ACC112 (cell line): ENCODE measurements at regions not wholly inside any gene's neighbourhood (a gene's known extent, or its start where the extent isn't known, plus 50 kb on each side); places are given as distances from the start of the nearest gene placed in this dataset.

Experiments
- H2AFZ ChIP-seq: fragments of 200-600 bp; sonication (generic); one replicate; pipeline ENCODE4 v1.6.0; 2017; ENCODE audit warnings: antibody characterized with exemption, low read length; ENCODE audit not compliant: unreplicated experiment
- H3K27ac ChIP-seq: fragments of 200-600 bp; sonication (generic); 2 replicates; pipeline ENCODE4 v1.5.1; 2014; ENCODE audit warnings: low read depth, mild to moderate bottlenecking, antibody characterized with exemption, low read length, moderate library complexity
- H3K27me3 ChIP-seq: fragments of 200-600 bp; sonication (generic); 2 replicates; pipeline ENCODE4 v1.6.1; 2014; ENCODE audit warnings: mild to moderate bottlenecking, antibody characterized with exemption, low read length, moderate library complexity, mixed read lengths; ENCODE audit not compliant: insufficient read depth
- H3K36me3 ChIP-seq: fragments of 200-600 bp; sonication (generic); 2 replicates; pipeline ENCODE4 v1.6.1; 2016; ENCODE audit warnings: mild to moderate bottlenecking, antibody characterized with exemption, low read length, moderate library complexity, mixed read lengths; ENCODE audit not compliant: insufficient read depth
- H3K4me1 ChIP-seq: fragments of 200-600 bp; sonication (generic); one replicate; pipeline ENCODE4 v1.6.1; 2016; ENCODE audit warnings: low read length, mixed read lengths; ENCODE audit not compliant: insufficient read depth, unreplicated experiment, control insufficient read depth
- H3K4me3 ChIP-seq: fragments of 200-600 bp; sonication (generic); 2 replicates; pipeline ENCODE4 v1.5.1; 2014; ENCODE audit warnings: mild to moderate bottlenecking, low read depth, low read length
- H3K79me2 ChIP-seq: fragments of 200-600 bp; sonication (generic); one replicate; pipeline ENCODE4 v1.6.0; 2016; ENCODE audit warnings: low read length; ENCODE audit not compliant: control insufficient read depth, unreplicated experiment, insufficient read depth

DNA sequence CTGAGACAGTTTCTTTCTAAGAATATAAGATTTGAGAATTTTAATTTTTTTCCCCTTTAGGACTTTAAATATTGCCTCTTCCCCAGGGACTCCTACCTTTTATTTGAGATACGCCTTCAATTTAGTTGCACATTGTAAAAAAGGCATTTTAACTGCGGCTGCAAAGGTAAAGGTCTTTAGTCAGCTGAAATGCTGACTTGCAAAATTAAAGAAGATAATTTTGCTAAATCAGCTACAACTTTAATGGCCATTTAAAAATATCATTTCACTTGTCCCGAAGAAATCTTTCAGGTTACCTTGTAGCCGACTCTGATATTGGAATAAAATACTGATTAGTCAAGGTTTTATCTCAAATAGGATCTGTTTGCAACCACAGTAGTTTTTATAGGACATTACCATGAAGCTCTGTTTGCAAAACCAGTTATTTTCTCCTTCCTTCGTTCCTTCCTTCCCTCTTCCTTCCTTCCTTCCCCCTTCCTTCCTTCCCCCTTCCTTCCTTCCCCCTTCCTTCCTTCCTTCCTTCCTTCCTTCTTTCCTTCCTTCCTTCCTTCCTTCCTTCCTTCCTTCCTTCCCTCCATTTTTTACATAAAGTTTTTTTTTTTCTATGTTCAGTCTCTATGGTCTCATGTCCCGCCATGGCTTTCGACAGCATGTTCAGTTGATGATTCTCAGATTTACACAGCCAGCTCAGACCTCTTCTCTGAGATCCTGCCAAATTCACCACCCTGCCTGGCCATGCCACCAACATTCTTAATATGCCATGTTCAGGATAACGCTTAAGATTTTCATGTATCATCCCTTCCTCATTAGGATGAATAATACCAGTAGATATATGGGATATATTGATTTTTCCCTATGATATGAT lies 405.4 kb upstream of the PRKX start:
- Histone ChIP-seq H2AFZ (no peak overlapping the region), H3K27ac (no peak overlapping the region), H3K4me3 (no peak overlapping the region), H3K4me1 (no peaks in the 10 kb centered on the region), H3K27me3 (no peaks in the 10 kb centered on the region), H3K79me2 (no peaks in the 10 kb centered on the region), H3K36me3 (no peaks in the 10 kb centered on the region)

DNA sequence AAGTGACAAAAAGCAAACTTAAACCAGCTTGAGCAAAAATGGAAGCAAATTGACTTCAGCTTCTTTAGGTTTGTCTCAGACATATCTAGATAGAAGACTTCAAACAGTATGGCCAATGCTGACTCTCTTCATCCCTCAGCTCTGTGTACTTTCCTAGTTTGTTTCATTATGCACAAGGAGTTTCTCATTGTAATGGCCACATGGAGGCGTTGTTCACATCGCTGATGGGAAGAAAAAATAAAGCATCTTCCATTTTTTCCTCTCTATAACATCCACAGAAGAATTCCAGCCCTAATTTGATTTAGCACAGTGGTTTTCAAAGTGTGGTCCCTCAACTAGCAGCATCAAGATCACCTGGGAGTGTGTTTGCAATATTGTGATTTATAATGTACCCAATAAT lies 397.5 kb upstream of the PRKX start:
- Histone ChIP-seq H3K4me1 (no peaks in the 10 kb centered on the region), H3K27me3 (no peaks in the 10 kb centered on the region), H3K79me2 (no peaks in the 10 kb centered on the region), H2AFZ (no peak overlapping the region), H3K4me3 (no peak overlapping the region), H3K27ac (no peak overlapping the region), H3K36me3 (no peaks in the 10 kb centered on the region)

DNA sequence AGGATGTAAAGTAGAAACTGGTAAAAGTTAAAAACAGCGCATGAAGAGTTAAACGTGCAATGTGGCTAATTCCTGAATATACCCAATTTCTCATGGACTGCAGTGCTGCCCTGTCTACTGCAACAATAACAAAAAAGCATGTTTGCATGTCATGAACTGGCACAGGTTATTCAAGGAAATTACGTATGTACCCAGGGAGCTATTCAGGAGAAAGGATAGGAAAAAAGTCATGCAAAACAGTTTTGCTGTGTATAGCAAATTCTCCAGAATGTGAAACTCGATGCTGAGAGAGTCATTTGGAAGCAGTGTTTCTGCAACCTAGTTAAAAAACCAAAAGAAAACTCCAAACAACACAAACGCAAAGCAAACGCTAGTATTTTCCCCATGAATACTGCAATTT lies 381.5 kb upstream of the PRKX start:
- Histone ChIP-seq H2AFZ (no peak overlapping the region), H3K27me3 (no peaks in the 10 kb centered on the region), H3K36me3 (no peaks in the 10 kb centered on the region), H3K79me2 (no peaks in the 10 kb centered on the region), H3K4me3 (no peak overlapping the region), H3K4me1 (no peaks in the 10 kb centered on the region), H3K27ac (no peak overlapping the region)

DNA sequence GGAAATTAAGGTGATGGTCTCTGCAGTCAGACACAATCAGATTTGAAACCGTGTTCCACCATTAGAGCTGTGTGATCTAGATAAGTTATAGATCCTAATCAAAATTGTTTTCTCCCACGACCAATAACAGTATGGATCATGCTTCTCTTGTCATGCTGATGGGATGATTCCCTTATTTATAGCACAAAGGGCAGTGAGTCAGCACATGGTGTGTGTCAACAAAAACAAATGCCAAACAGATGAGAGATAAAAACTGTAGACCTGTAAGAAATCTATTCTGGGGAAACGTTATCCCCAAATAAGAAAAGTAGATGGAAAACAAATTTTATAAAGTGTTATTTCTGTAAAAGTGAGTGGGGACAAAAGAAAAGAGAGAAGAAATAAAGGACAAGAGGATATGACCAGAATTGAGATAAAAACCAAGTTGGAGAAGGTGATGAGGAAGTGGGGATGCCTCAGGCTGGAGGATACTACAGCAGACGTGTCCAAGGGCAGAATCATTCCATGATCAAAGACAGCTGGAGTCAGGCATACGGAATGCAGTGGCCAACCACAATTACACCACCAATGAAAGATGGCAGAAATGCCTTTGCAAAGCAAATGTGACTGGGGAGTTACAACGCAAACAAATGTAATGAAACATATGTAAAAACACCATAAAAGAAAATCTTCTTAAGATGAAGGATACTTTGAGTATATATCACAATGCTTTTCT lies 377.8 kb upstream of the PRKX start:
- Histone ChIP-seq H3K79me2 (no peaks in the 10 kb centered on the region), H2AFZ (no peak overlapping the region), H3K4me1 (no peaks in the 10 kb centered on the region), H3K27me3 (no peaks in the 10 kb centered on the region), H3K27ac (no peak overlapping the region), H3K4me3 (no peak overlapping the region), H3K36me3 (no peaks in the 10 kb centered on the region)

DNA sequence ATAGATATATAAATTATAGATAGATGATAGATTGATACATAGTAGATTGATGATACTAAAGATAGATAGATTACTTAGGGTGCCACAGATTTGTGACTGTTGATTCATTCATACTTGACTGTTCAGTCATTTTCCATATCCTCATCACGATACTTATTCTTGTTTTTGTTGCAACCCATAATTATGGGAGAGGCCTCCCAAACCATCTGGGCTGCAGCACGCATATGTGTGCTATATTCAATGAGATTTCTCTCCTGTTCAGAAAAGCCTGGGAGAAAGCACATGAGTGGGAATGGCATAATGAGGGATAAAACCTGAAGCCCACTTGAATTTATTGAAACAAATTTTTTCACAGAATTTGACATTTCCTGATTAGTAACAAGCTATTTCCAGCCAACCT lies 346.4 kb upstream of the PRKX start:
- Histone ChIP-seq H2AFZ (no peak overlapping the region), H3K4me1 (no peaks in the 10 kb centered on the region), H3K4me3 (no peak overlapping the region), H3K36me3 (no peaks in the 10 kb centered on the region), H3K79me2 (no peaks in the 10 kb centered on the region), H3K27me3 (no peaks in the 10 kb centered on the region), H3K27ac (no peak overlapping the region)

DNA sequence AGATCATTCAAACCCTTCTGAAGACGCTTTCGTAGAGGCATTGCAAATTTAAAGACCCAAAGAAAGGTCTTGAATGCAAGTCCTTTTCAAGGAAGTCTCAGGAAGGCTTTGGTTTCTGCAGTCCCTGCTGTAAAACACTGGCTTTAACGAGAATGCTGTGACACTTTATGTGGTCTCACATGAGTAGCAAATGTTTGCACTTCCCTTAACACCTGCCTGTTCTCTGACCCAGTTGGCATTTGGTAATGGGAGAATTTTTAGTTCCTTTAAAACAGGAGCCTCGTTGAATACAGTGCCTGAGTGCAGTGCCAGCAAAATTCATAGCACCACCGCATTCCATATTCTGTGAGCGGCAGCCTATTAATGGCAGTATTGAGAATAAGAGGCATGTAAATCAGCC lies 330.5 kb upstream of the PRKX start:
- no peaks in the 10 kb centered on the region for H3K4me1 ChIP-seq
- no peaks in the 10 kb centered on the region for H3K36me3 ChIP-seq
- H2AFZ ChIP-seq, result no peak overlapping the region
- no peaks in the 10 kb centered on the region for H3K79me2 ChIP-seq
- H3K4me3 ChIP-seq, result no peak overlapping the region
- H3K27ac ChIP-seq, result no peak overlapping the region
- no peaks in the 10 kb centered on the region for H3K27me3 ChIP-seq

DNA sequence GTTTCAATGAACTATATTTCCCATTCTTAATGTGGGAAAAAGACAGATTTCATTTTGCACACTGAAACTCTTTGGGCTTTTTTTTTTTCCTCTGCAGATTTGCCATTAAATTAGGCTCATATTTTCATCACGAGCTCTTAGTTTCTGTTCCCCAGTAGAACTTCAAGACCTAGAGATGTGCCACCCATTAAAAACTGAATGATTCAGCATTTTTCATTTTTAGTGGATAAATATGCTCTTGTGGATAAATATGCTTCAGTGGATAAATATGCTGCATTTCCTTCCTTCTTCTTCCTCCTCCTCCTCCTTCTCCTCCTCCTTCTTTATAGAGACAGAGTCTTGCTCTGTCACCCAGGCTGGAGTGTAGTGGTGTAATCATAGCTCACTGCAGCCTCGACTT lies 322.4 kb upstream of the PRKX start:
- H3K4me1 ChIP-seq, result no peaks in the 10 kb centered on the region
- no peaks in the 10 kb centered on the region for H3K27me3 ChIP-seq
- H2AFZ ChIP-seq, result no peak overlapping the region
- H3K4me3 ChIP-seq, result no peak overlapping the region
- H3K27ac ChIP-seq, result no peak overlapping the region
- H3K36me3 ChIP-seq, result no peaks in the 10 kb centered on the region
- H3K79me2 ChIP-seq, result no peaks in the 10 kb centered on the region

DNA sequence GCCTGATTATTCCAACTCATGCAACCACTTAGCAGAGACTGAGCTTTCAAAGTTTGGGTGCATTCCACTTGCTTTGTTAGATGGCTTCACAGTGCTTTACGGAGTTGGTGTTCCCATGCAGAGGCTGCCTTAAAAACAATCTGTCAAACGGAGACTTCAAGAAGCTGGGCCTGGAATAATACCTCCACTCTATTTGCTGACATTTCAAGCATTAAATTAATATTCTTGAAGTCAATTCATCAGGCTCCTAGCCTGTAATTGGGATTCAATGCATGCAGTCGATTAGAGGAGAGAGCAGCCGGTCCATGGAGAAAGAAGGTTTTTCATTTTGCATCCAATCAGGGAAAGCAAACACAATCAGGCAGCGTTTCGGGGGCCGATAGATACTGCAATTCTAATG lies 314.7 kb upstream of the PRKX start:
- Histone ChIP-seq H3K36me3 (no peaks in the 10 kb centered on the region), H2AFZ (no peak overlapping the region), H3K27me3 (no peaks in the 10 kb centered on the region), H3K4me1 (no peaks in the 10 kb centered on the region), H3K27ac (no peak overlapping the region), H3K79me2 (no peaks in the 10 kb centered on the region), H3K4me3 (no peak overlapping the region)

DNA sequence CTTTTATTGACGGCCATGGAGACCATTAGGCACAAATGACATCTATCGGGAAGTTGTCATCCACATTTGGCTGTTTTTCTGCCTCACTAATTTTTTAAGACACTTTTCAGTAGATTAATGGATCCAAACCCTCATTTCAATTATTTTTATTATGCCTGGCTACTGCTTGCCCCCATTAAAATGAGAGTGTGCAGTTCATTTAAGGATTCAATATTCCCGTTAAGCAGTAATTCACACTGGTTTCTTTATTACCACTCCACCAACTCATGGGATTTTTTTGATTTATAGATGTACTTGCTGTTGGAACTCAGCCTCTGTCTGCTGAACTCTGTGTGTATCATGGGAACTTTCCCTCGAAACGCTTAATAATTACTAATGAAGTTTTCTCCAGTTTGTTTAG lies 291.8 kb upstream of the PRKX start:
- Histone ChIP-seq H3K27me3 (no peaks in the 10 kb centered on the region), H3K36me3 (no peaks in the 10 kb centered on the region), H3K4me3 (no peak overlapping the region), H2AFZ (no peak overlapping the region), H3K4me1 (no peaks in the 10 kb centered on the region), H3K27ac (no peak overlapping the region), H3K79me2 (no peaks in the 10 kb centered on the region)

DNA sequence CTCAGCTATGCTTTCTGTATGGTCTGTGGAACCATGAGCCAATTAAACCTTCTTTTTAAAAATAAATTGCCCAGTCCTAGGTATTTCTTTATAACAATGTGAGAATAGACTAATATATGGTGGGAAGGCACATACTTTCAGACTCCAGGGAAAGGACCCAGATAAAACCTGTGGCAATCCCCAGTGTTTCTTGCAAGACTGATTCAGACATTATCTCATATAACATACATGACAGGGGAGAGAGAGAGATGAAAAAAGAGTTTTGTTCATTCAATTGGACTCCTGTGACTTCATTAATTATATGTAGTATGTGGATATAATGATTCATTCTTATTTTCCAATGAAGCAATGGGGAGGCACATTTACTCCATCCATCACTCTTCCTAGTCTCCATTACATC lies 291.4 kb upstream of the PRKX start:
- Histone ChIP-seq H3K79me2 (no peaks in the 10 kb centered on the region), H3K27ac (no peak overlapping the region), H2AFZ (no peak overlapping the region), H3K27me3 (no peaks in the 10 kb centered on the region), H3K4me1 (no peaks in the 10 kb centered on the region), H3K4me3 (no peak overlapping the region), H3K36me3 (no peaks in the 10 kb centered on the region)

DNA sequence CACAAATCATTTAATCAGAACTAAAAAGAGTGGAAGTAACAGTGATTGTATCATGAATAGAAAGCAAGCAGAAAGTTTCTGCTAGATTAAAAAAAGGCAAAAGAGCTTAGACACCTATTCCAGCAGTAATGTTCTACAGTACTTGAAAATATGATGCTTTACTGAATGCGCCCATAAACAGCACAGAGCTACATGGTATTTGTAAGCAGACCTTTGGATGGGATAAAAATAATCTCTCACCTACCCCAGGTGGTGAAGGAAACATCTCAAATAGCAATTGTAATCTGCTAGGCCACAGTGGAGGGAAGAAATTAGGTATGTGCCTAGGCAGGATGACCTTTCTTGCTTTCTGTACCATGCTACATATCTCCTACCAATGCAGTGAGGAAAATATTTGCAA lies 280.9 kb upstream of the PRKX start:
- Histone ChIP-seq H3K4me3 (no peak overlapping the region), H3K36me3 (no peaks in the 10 kb centered on the region), H3K27ac (no peak overlapping the region), H2AFZ (no peak overlapping the region), H3K79me2 (no peaks in the 10 kb centered on the region), H3K4me1 (no peaks in the 10 kb centered on the region), H3K27me3 (no peaks in the 10 kb centered on the region)
